Naive thymus-derived CD8-positive, alpha-beta T cell (primary cell): ENCODE measurements at regions not wholly inside any gene's neighbourhood (a gene's known extent, or its start where the extent isn't known, plus 50 kb on each side); places are given as distances from the start of the nearest gene placed in this dataset.
A peak's percentile ranks its signal among the peaks of the same experiment; 100 is the strongest.
"Not testable (repeated sequence)": the region's sequence is repeated elsewhere in the genome, so short reads cannot be mapped to it uniquely, and the experiment has no call there.

Experiments used
- ATAC-seq, 2 donors: fragments of 150-1000 bp; cut with Tn5 transposase in 1 of 2; sonication (Bioruptor Pico), chemical (Tn5 transposase) in 1 of 2; 1 replicate in 1 of 2; 2 replicates in 1 of 2; pipeline ENCODE4 v1.10.0; 2021; ENCODE audit warnings: mild to moderate bottlenecking in 2 of 2, moderate library complexity in 2 of 2
- POLR2A ChIA-PET: fragments of 350-600 bp; sonication (Branson Sonifier 250); formaldehyde crosslinking; loops from one replicate; lab custom pipeline; 2021; ENCODE audit warnings: antibody characterized with exemption; lab: Charles Lee
- DNase-seq, 10 donors: peaks; one replicate each; pipeline versions ENCODE4 v3.0.0 to v3.0.0-alpha.2; 2020 to 2022
- H3K27ac Mint-ChIP-seq, 10 donors: one replicate each; pipeline ENCODE4 v1.8.0; 2020 to 2022; ENCODE audit warnings: mild to moderate bottlenecking in 10 of 10, mixed read lengths in 10 of 10, moderate library complexity in 4 of 10, inconsistent platforms in 1 of 10
- H3K27me3 Mint-ChIP-seq, 5 donors: one replicate each; pipeline ENCODE4 v1.8.0; 2021 to 2022; ENCODE audit warnings: mixed read lengths in 5 of 5
- H3K36me3 Mint-ChIP-seq, 3 donors: one replicate each; pipeline ENCODE4 v1.8.0; 2020 to 2022; ENCODE audit warnings: mixed read lengths in 3 of 3, mild to moderate bottlenecking in 2 of 3, inconsistent platforms in 1 of 3
- H3K4me1 Mint-ChIP-seq, 4 donors: one replicate each; pipeline ENCODE4 v1.8.0; 2021 to 2022; ENCODE audit warnings: mixed read lengths in 4 of 4
- H3K4me3 Mint-ChIP-seq, 10 donors: one replicate each; pipeline ENCODE4 v1.8.0; 2020 to 2022; ENCODE audit warnings: mild to moderate bottlenecking in 10 of 10, mixed read lengths in 10 of 10, moderate library complexity in 6 of 10, inconsistent platforms in 1 of 10
- H3K9me3 Mint-ChIP-seq, 9 donors: one replicate each; pipeline ENCODE4 v1.8.0; 2020 to 2022; ENCODE audit warnings: mixed read lengths in 9 of 9, mild to moderate bottlenecking in 3 of 9, inconsistent platforms in 1 of 9, moderate library complexity in 1 of 9

GRCh38 chr18:39232490-39232889 is 1666.9 kb upstream of the CELF4 start:
- DNase-seq (no peak), ATAC-seq (no peak)
- Mint-ChIP-seq H3K4me3 (no peak overlapping the region), H3K27me3 (no peaks in the 10 kb centered on the region), H3K27ac (no peak overlapping the region), H3K4me1 (no peaks in the 10 kb centered on the region), H3K9me3 (peaks cover 0 to 11% (median 2%) of the 10 kb centered on the region in 9 donors), H3K36me3 (no peaks in the 10 kb centered on the region)
- POLR2A ChIA-PET, result no interaction called here

- DNase-seq (no peak), ATAC-seq (no peak)
- peaks cover 0 to 22% (median 2%) of the 10 kb centered on the region in 9 donors for H3K9me3 Mint-ChIP-seq
- no peaks in the 10 kb centered on the region for H3K4me1 Mint-ChIP-seq
- no peaks in the 10 kb centered on the region for H3K27me3 Mint-ChIP-seq
- POLR2A ChIA-PET, result no interaction called here
- no peak overlapping the region for H3K4me3 Mint-ChIP-seq
- H3K27ac Mint-ChIP-seq, result no peak overlapping the region
- no peaks in the 10 kb centered on the region for H3K36me3 Mint-ChIP-seq
Observed at GRCh38 chr18:39230086-39230803, 1664.6 kb upstream of the CELF4 start.

GRCh38 chr18:39227769-39228168 is 1662.2 kb upstream of the CELF4 start:
- ATAC-seq, POLR2A ChIA-PET, DNase-seq, H3K36me3 Mint-ChIP-seq, H3K27ac Mint-ChIP-seq, H3K27me3 Mint-ChIP-seq, H3K4me1 Mint-ChIP-seq: not testable (repeated sequence)
- H3K9me3 Mint-ChIP-seq, result peaks cover 0 to 23% (median 2%) of the 10 kb centered on the region in 9 donors
- H3K4me3 Mint-ChIP-seq, result peak overlapping the region in 1 of 10 donors; percentile 16

DNA sequence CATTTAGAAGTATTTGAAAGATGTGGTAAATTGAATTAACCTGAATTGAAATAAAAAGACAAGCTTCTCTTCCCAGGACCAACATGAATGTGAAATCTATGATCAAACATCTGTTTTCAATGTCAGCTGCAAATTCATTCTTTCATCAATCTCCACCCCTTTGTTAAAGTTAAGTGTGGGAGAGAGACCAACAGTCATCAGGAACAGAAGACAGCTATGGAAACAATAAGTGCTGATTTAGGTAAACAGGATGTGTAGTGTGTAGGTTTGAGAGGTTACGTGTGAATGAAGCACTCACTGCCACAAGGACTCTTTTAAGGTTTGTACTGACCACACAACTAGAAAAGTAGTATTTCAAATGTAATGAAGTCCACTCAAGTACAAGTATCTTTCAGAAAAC is 1659.8 kb upstream of the CELF4 start:
- H3K36me3 Mint-ChIP-seq, result no peaks in the 10 kb centered on the region
- peaks cover 0 to 23% (median 0%) of the 10 kb centered on the region in 9 donors for H3K9me3 Mint-ChIP-seq
- H3K4me1 Mint-ChIP-seq, result no peaks in the 10 kb centered on the region
- DNase-seq, result no peak
- no peak overlapping the region for H3K27ac Mint-ChIP-seq
- no peak overlapping the region for H3K4me3 Mint-ChIP-seq
- ATAC-seq, result no peak
- H3K27me3 Mint-ChIP-seq, result no peaks in the 10 kb centered on the region
- POLR2A ChIA-PET, result no interaction called here

DNA sequence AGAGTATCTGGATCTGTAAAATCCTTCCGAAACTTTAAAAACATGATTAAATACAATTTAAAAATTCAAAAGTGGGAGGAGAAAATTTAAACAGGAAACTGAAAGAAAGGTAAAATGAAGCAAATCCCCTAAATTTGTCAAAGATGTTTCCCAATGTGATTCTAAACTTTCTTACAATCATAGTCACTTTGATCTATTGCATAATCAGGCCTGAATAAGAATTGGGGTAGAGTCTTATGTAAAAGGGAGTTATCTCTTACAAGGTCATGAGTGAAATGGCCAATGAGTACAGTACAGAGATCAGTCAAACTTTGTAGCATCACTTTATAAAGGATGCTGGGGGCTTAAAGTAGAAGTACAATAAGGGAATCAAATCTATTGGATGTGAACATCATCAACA is 1657.7 kb upstream of the CELF4 start:
- DNase-seq (no peak), ATAC-seq (no peak)
- H3K36me3 Mint-ChIP-seq, result no peaks in the 10 kb centered on the region
- no peaks in the 10 kb centered on the region for H3K27me3 Mint-ChIP-seq
- H3K4me3 Mint-ChIP-seq, result no peak overlapping the region
- no peaks in the 10 kb centered on the region for H3K4me1 Mint-ChIP-seq
- H3K27ac Mint-ChIP-seq, result no peak overlapping the region
- POLR2A ChIA-PET, result no interaction called here
- peaks cover 0 to 23% (median 0%) of the 10 kb centered on the region in 9 donors for H3K9me3 Mint-ChIP-seq

- Mint-ChIP-seq H3K27ac (no peak overlapping the region), H3K36me3 (no peaks in the 10 kb centered on the region), H3K27me3 (no peaks in the 10 kb centered on the region), H3K4me3 (no peak overlapping the region), H3K4me1 (no peaks in the 10 kb centered on the region), H3K9me3 (peaks cover 0 to 18% (median 8%) of the 10 kb centered on the region in 9 donors)
- POLR2A ChIA-PET, result no interaction called here
- ATAC-seq (no peak), DNase-seq (no peak)
Observed at GRCh38 chr18:39215920-39216319, 1650.3 kb upstream of the CELF4 start.

DNA sequence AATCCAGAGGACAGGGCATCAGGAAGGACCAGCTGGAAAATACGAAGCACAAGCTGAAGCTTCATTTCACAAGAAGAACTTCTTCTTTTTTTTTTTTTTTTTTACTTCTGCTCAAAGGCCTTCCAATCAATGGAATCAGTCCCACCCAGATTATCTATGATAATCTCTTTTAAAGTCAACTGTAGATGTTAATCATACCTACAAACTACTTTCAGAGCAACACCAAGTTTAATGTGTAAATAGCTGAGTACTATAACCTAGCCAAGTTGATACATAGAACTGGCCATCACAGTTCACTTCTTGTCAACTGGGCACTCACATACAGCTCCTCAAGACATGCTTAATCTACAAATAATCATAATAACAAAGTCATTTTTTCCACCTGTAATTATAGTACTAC is 1645.9 kb upstream of the CELF4 start:
- H3K36me3 Mint-ChIP-seq, result no peaks in the 10 kb centered on the region
- DNase-seq (no peak), ATAC-seq (no peak)
- POLR2A ChIA-PET, result interaction anchor here (0.7 kb wide), 1 partner anchor 1937 kb away, joined by 3 read pairs; no protein-coding TSS in a partner anchor
- peaks cover 0 to 18% (median 8%) of the 10 kb centered on the region in 9 donors for H3K9me3 Mint-ChIP-seq
- no peak overlapping the region for H3K4me3 Mint-ChIP-seq
- H3K27me3 Mint-ChIP-seq, result no peaks in the 10 kb centered on the region
- no peak overlapping the region for H3K27ac Mint-ChIP-seq
- no peaks in the 10 kb centered on the region for H3K4me1 Mint-ChIP-seq

GRCh38 chr18:39209173-39209572 is 1643.6 kb upstream of the CELF4 start:
- H3K27ac Mint-ChIP-seq, result no peak overlapping the region
- POLR2A ChIA-PET, result no interaction called here
- H3K36me3 Mint-ChIP-seq, result no peaks in the 10 kb centered on the region
- H3K4me3 Mint-ChIP-seq, result no peak overlapping the region
- no peaks in the 10 kb centered on the region for H3K27me3 Mint-ChIP-seq
- no peak for DNase-seq
- ATAC-seq, result no peak
- H3K4me1 Mint-ChIP-seq, result no peaks in the 10 kb centered on the region
- H3K9me3 Mint-ChIP-seq, result peaks cover 0 to 10% (median 3%) of the 10 kb centered on the region in 9 donors

- Mint-ChIP-seq H3K9me3 (peaks cover 0 to 6% (median 3%) of the 10 kb centered on the region in 9 donors), H3K4me3 (no peak overlapping the region), H3K36me3 (no peaks in the 10 kb centered on the region), H3K27me3 (no peaks in the 10 kb centered on the region), H3K27ac (no peak overlapping the region), H3K4me1 (no peaks in the 10 kb centered on the region)
- no peak for DNase-seq
- POLR2A ChIA-PET, result no interaction called here
- ATAC-seq, result no peak
Observed at GRCh38 chr18:39208729-39209128, 1643.1 kb upstream of the CELF4 start.

DNA sequence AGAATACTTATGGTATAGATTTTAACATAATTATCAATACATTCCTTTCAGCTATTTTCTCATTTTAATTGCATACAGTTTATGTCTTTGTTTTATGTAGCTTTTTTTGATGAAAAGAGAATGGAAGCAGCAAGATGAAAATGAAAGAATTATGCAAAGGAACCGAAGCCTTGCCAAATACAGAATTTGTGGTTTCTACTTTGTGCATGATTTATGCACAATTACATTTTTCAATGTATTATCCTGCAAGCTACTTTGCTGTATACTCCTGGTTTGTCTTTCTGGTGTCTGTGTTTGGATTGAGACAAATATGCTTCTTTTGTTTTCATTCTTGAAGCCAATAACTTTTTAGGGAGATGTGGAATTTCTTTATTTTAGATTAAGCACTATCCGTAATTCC is 1642.6 kb upstream of the CELF4 start:
- no peaks in the 10 kb centered on the region for H3K27me3 Mint-ChIP-seq
- DNase-seq, result no peak
- H3K4me3 Mint-ChIP-seq, result no peak overlapping the region
- no peaks in the 10 kb centered on the region for H3K36me3 Mint-ChIP-seq
- no peak overlapping the region for H3K27ac Mint-ChIP-seq
- POLR2A ChIA-PET, result no interaction called here
- no peaks in the 10 kb centered on the region for H3K4me1 Mint-ChIP-seq
- peaks cover 0 to 6% (median 5%) of the 10 kb centered on the region in 9 donors for H3K9me3 Mint-ChIP-seq
- ATAC-seq, result no peak

GRCh38 chr18:39206398-39207103 is 1641.0 kb upstream of the CELF4 start:
- POLR2A ChIA-PET, result not testable (repeated sequence)

DNA sequence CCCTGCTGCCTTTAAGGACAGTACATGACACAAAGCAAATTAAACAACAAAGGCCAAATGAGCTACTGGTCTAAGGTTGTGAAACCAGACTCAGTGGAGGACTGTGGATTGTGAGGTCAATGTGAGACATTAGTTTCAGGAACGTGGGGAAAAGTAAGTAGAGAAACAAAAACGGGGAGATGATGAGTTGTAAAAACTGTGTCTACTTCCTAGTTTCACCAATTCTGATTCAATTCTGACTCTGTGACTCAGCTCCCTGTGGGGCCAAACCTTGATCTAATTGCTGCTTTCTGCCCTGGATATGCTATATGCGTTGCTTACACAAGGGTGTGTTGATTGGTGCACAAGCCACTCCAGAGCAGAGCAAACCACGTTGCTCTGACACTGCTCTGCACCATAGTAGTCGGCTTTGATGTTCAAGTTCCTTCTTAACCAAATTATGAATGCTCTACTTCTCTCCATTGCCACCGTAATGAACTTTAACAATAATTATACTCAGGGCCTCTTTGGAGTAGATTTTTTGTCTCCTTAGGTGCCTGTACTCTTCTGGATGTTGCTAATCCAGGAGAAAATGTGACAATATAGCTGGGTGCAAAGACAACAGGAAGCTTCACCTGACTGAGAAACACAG is 1640.1 kb upstream of the CELF4 start:
- Mint-ChIP-seq H3K9me3 (peaks cover 0 to 25% (median 2%) of the 10 kb centered on the region in 9 donors), H3K4me3 (no peak overlapping the region), H3K27me3 (no peaks in the 10 kb centered on the region), H3K36me3 (no peaks in the 10 kb centered on the region), H3K4me1 (no peaks in the 10 kb centered on the region), H3K27ac (no peak overlapping the region)
- POLR2A ChIA-PET, result no interaction called here
- DNase-seq, result no peak
- no peak for ATAC-seq

More at GRCh38 chr18:39206398-39207103, 1641.0 kb upstream of the CELF4 start:
- not testable (repeated sequence) for H3K4me1 Mint-ChIP-seq, H3K4me3 Mint-ChIP-seq, H3K36me3 Mint-ChIP-seq, DNase-seq, ATAC-seq, H3K27ac Mint-ChIP-seq, H3K27me3 Mint-ChIP-seq
- peaks cover 0 to 22% (median 2%) of the 10 kb centered on the region in 9 donors for H3K9me3 Mint-ChIP-seq

GRCh38 chr18:39200153-39200552 is 1634.6 kb upstream of the CELF4 start:
- Mint-ChIP-seq H3K4me3 (no peak overlapping the region), H3K9me3 (peaks cover 0 to 25% (median 0%) of the 10 kb centered on the region in 9 donors)

More at GRCh38 chr18:39200153-39200552, 1634.6 kb upstream of the CELF4 start:
- no peaks in the 10 kb centered on the region for H3K36me3 Mint-ChIP-seq
- POLR2A ChIA-PET, result no interaction called here
- no peaks in the 10 kb centered on the region for H3K27me3 Mint-ChIP-seq
- ATAC-seq, result no peak
- DNase-seq, result no peak
- no peaks in the 10 kb centered on the region for H3K4me1 Mint-ChIP-seq
- no peak overlapping the region for H3K27ac Mint-ChIP-seq
